SK-N-SH (cell line): ENCODE measurements at regions not wholly inside any gene's neighbourhood (a gene's known extent, or its start where the extent isn't known, plus 50 kb on each side); places are given as distances from the start of the nearest gene placed in this dataset.

Experiments
- CTCF ChIA-PET: fragments of 300-600, 350-600 bp; formaldehyde crosslinking; extraction: SDS; loops from one replicate; lab custom pipeline; 2021; lab: Yijun Ruan, JAX
- POLR2A ChIA-PET: fragments of 350-600 bp; sonication (Branson Sonifier 250); formaldehyde crosslinking; extraction: SDS; loops from one replicate; lab custom pipeline; 2020; ENCODE audit warnings: antibody characterized with exemption, inconsistent platforms; lab: Yijun Ruan, JAX
- DNase-seq: peaks from one replicate; pipeline ENCODE4 v3.0.0; 2012
- H2AFZ ChIP-seq: fragments of 200-600 bp; sonication (generic); 2 replicates; pipeline ENCODE4 v1.8.1; 2016; ENCODE audit warnings: antibody characterized with exemption, mild to moderate bottlenecking, low read depth
- H3F3A ChIP-seq: fragments of 200-600 bp; sonication (generic); replicated peaks from 2 replicates; pipeline ENCODE3; 2016; ENCODE audit warnings: antibody characterized with exemption, mild to moderate bottlenecking; ENCODE audit not compliant: insufficient read depth
- H3K27ac ChIP-seq, 2 experiments: fragments of 200-500 bp in 1 of 2; fragments of 200-600 bp in 1 of 2; sonication (Bioruptor generic) in 1 of 2; sonication (generic), shearing (Covaris generic) in 1 of 2; 2 replicates each; pipeline versions ENCODE4 v1.5.1 to v1.6.1; 2014 to 2016; ENCODE audit warnings: low read depth in 2 of 2, inconsistent platforms in 1 of 2, low read length in 1 of 2, mild to moderate bottlenecking in 1 of 2, mixed read lengths in 1 of 2
- H3K27me3 ChIP-seq: fragments of 200-600 bp; sonication (generic), shearing (Covaris generic); 2 replicates; pipeline ENCODE4 v1.6.1; 2016; ENCODE audit warnings: mixed run types; ENCODE audit not compliant: insufficient read depth
- H3K36me3 ChIP-seq, 2 experiments: fragments of 200-500 bp in 1 of 2; fragments of 200-600 bp in 1 of 2; sonication (Bioruptor generic) in 1 of 2; sonication (generic) in 1 of 2; replicated peaks in 1 of 2; 2 replicates each; pipeline versions ENCODE3 to v1.5.1; 2014 to 2016; ENCODE audit warnings: low read length in 1 of 2, mild to moderate bottlenecking in 1 of 2; ENCODE audit not compliant: insufficient read depth in 2 of 2, control insufficient read depth in 1 of 2
- H3K4me1 ChIP-seq, 2 experiments: fragments of 200-500 bp in 1 of 2; fragments of 200-600 bp in 1 of 2; sonication (Bioruptor generic) in 1 of 2; sonication (generic), shearing (Covaris generic) in 1 of 2; 2 replicates each; pipeline versions ENCODE4 v1.5.1 to v1.6.1; 2014 to 2016; ENCODE audit warnings: low read depth in 1 of 2, low read length in 1 of 2, mixed run types in 1 of 2; ENCODE audit not compliant: insufficient read depth in 2 of 2, control insufficient read depth in 1 of 2
- H3K4me2 ChIP-seq: fragments of 200-600 bp; sonication (generic), shearing (Covaris generic); 2 replicates; pipeline ENCODE4 v1.6.1; 2017; ENCODE audit warnings: mixed run types
- H3K4me3 ChIP-seq, 2 experiments: fragments of 200-500 bp in 1 of 2; fragments of 200-600 bp in 1 of 2; sonication (Bioruptor generic) in 1 of 2; sonication (generic), shearing (Covaris generic) in 1 of 2; 2 replicates each; pipeline versions ENCODE4 v1.5.1 to v1.8.1; 2014 to 2016; ENCODE audit warnings: low read depth in 2 of 2, inconsistent platforms in 1 of 2, low read length in 1 of 2, mild to moderate bottlenecking in 1 of 2, mixed read lengths in 1 of 2, moderate library complexity in 1 of 2
- H3K79me2 ChIP-seq: fragments of 200-600 bp; sonication (generic); 2 replicates; pipeline ENCODE4 v1.8.1; 2017; ENCODE audit warnings: mild to moderate bottlenecking; ENCODE audit not compliant: insufficient read depth
- H3K9ac ChIP-seq: fragments of 200-600 bp; sonication (generic); 2 replicates; pipeline ENCODE4 v1.6.1; 2017; ENCODE audit warnings: mixed run types
- H3K9me2 ChIP-seq: fragments of 200-600 bp; sonication (generic); 2 replicates; pipeline ENCODE4 v1.6.1; 2017; ENCODE audit warnings: mixed run types
- H3K9me3 ChIP-seq: fragments of 200-600 bp; sonication (generic); 2 replicates; pipeline ENCODE4 v1.6.1; 2017; ENCODE audit warnings: mixed run types, mild to moderate bottlenecking, moderate library complexity
- H4K20me1 ChIP-seq: fragments of 200-600 bp; sonication (generic); 2 replicates; pipeline ENCODE4 v1.6.1; 2017; ENCODE audit warnings: mild to moderate bottlenecking, mixed run types; ENCODE audit not compliant: insufficient read depth
- CHD2 ChIP-seq: fragments of 150-350 bp; IDR thresholded peaks from 2 replicates; pipeline ENCODE4 v1.6.1; 2018; ENCODE audit warnings: low read length; ENCODE audit not compliant: partially characterized antibody
- CTCF ChIP-seq: fragments of 200-600 bp; sonication (generic); IDR thresholded peaks from 2 replicates; pipeline ENCODE4 v1.6.1; 2017; ENCODE audit warnings: antibody characterized with exemption, mild to moderate bottlenecking, moderate library complexity
- ELF1 ChIP-seq: IDR thresholded peaks from 2 replicates; pipeline ENCODE4 v1.4.0; 2012
- EZH2phosphoT487 ChIP-seq: fragments of 200-600 bp; sonication (generic); IDR thresholded peaks from 2 replicates; pipeline ENCODE4 v1.6.1; 2017; ENCODE audit warnings: low read depth, mixed run types, mild to moderate bottlenecking, antibody characterized with exemption, moderate library complexity, borderline replicate concordance
- FOXJ3 ChIP-seq: sonication (generic); formaldehyde crosslinking; IDR thresholded peaks from 2 replicates; pipeline ENCODE4 v1.5.1; 2020; ENCODE audit warnings: mild to moderate bottlenecking, missing genetic modification reagents
- GABPA ChIP-seq: IDR thresholded peaks from 2 replicates; pipeline ENCODE4 v1.4.0; 2012; ENCODE audit warnings: low read depth, mild to moderate bottlenecking
- JUND ChIP-seq: IDR thresholded peaks from 2 replicates; pipeline ENCODE4 v1.4.0; 2012
- MEF2A ChIP-seq: IDR thresholded peaks from 2 replicates; pipeline ENCODE4 v1.4.0; 2012; ENCODE audit warnings: low read depth, borderline replicate concordance
- MXI1 ChIP-seq: IDR thresholded peaks from 2 replicates; pipeline ENCODE4 v1.6.1; 2012; ENCODE audit warnings: mild to moderate bottlenecking, low read depth, low read length, improper control_type of control experiment
- NRF1 ChIP-seq: IDR thresholded peaks from 2 replicates; pipeline ENCODE4 v1.6.1; 2012; ENCODE audit warnings: low read depth, mild to moderate bottlenecking, low read length
- PBX3 ChIP-seq: IDR thresholded peaks from 2 replicates; pipeline ENCODE4; 2012
- POLR2AphosphoS5 ChIP-seq: IDR thresholded peaks from 2 replicates; pipeline ENCODE4 v1.6.1; 2012; ENCODE audit warnings: low read depth, low read length
- RAD21 ChIP-seq: IDR thresholded peaks from 2 replicates; pipeline ENCODE4 v1.6.1; 2012; ENCODE audit warnings: mild to moderate bottlenecking, low read length
- RCOR1 ChIP-seq: fragments of 150-350 bp; IDR thresholded peaks from 2 replicates; pipeline ENCODE4 v1.6.1; 2017; ENCODE audit warnings: antibody characterized with exemption, low read length
- SIN3A ChIP-seq: IDR thresholded peaks from 2 replicates; pipeline ENCODE4 v1.6.1; 2012; ENCODE audit warnings: low read depth, mild to moderate bottlenecking, low read length, moderate library complexity, borderline replicate concordance
- TAF1 ChIP-seq: IDR thresholded peaks from 2 replicates; pipeline ENCODE4 v1.6.1; 2012; ENCODE audit warnings: low read depth, mild to moderate bottlenecking, low read length, moderate library complexity, borderline replicate concordance
- YY1 ChIP-seq: IDR thresholded peaks from 2 replicates; pipeline ENCODE4 v1.4.0; 2012; ENCODE audit warnings: low read depth, mild to moderate bottlenecking
- ZBTB33 ChIP-seq: IDR thresholded peaks from 2 replicates; pipeline ENCODE4 v1.4.0; 2012; ENCODE audit warnings: low read depth, borderline replicate concordance
- WGBS: methylation state at CpG from one replicate; pipeline ENCODE4 v1.1.6; 2017; ENCODE audit warnings: low lambda C conversion rate; 5-methylcytosine and 5-hydroxymethylcytosine counted together
- TF ChIP-seq, protein P1 (sequence below): IDR thresholded peaks from 2 replicates; pipeline ENCODE4 v1.4.0; 2012; ENCODE audit warnings: low read depth

DNA sequence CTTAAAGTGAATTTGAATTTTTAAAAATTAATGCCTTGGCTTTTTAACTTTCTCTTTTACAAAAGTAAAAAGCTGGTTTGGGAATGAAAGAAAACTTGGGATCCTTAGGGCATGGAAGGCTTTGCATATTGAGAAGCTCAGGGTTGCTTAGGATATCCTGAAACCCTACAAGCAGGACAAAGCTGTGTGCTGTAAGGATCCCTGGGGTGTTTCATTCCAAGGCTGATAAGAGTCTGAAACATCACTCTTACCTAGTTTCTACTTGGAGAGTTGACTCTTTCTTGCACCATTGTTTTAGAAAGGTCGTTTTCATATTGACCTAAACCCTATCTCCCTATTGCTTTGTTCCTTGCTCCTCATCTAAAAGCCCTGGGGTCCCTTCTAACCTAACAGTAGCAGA lies 325.9 kb upstream of the NT5C1B start:
- TF ChIP-seq CHD2 (no peak), JUND (no peak), MXI1 (no peak), CTCF (no peak), GABPA (no peak), RAD21 (no peak), POLR2AphosphoS5 (no peak), PBX3 (no peak), ZBTB33 (no peak), RCOR1 (no peak), NRF1 (no peak), SIN3A (no peak), ELF1 (no peak)
- TF ChIP-seq, protein P1, sequence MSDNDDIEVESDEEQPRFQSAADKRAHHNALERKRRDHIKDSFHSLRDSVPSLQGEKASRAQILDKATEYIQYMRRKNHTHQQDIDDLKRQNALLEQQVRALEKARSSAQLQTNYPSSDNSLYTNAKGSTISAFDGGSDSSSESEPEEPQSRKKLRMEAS = no peak

GRCh38 chr2:18913512-18913911 lies 324.1 kb upstream of the NT5C1B start:
- POLR2A ChIA-PET = no interaction called here
- TF ChIP-seq MEF2A (no peak), TAF1 (no peak), EZH2phosphoT487 (no peak), FOXJ3 (CRISPR knock-in tag) (no peak), CHD2 (no peak), RCOR1 (no peak), YY1 (no peak), NRF1 (no peak)
- no peak overlapping the region for H3K4me2 ChIP-seq
- H3K9ac ChIP-seq = no peak overlapping the region
- H3K4me1 ChIP-seq = no peaks in the 10 kb centered on the region
- no peaks in the 10 kb centered on the region for H3K79me2 ChIP-seq
- H3F3A ChIP-seq = peaks cover under 1% of the 10 kb centered on the region
- no peaks in the 10 kb centered on the region for H3K27me3 ChIP-seq
- H3K27ac ChIP-seq = no peak overlapping the region
- H3K9me3 ChIP-seq = no peaks in the 10 kb centered on the region
- CTCF ChIA-PET = interaction anchor here (1.0 kb wide), 2 partner anchors 121 to 393 kb away, joined by 3 read pairs; no protein-coding TSS in a partner anchor
- no peaks in the 10 kb centered on the region for H3K9me2 ChIP-seq
- no peak overlapping the region for H2AFZ ChIP-seq
- no peak overlapping the region for H3K4me3 ChIP-seq
- 97% methylated on average over 3 of the region's 3 CpGs for WGBS
- H3K36me3 ChIP-seq = no peaks in the 10 kb centered on the region
- no peaks in the 10 kb centered on the region for H4K20me1 ChIP-seq
- DNase-seq = no peak

More for the DNA sequence above, 325.9 kb upstream of the NT5C1B start:
- Histone ChIP-seq H3F3A (no peaks in the 10 kb centered on the region), H3K27ac (no peak overlapping the region), H3K4me1 (no peaks in the 10 kb centered on the region), H4K20me1 (no peaks in the 10 kb centered on the region), H3K4me3 (no peak overlapping the region), H3K4me2 (no peak overlapping the region), H3K9me3 (no peaks in the 10 kb centered on the region), H3K27me3 (no peaks in the 10 kb centered on the region), H3K36me3 (peaks cover 0 to 6% of the 10 kb centered on the region in 2 experiments), H3K9me2 (no peaks in the 10 kb centered on the region), H3K9ac (no peak overlapping the region), H3K79me2 (no peaks in the 10 kb centered on the region), H2AFZ (no peak overlapping the region)
- POLR2A ChIA-PET = no interaction called here
- DNase-seq = no peak
- 8% methylated on average over 1 of the region's 1 CpG for WGBS
- CTCF ChIA-PET = no interaction called here
